ENCODE measurements at regions not wholly inside any gene's neighbourhood (a gene's known extent, or its start where the extent isn't known, plus 50 kb on each side); places are given as distances from the start of the nearest gene placed in this dataset.

DNA sequence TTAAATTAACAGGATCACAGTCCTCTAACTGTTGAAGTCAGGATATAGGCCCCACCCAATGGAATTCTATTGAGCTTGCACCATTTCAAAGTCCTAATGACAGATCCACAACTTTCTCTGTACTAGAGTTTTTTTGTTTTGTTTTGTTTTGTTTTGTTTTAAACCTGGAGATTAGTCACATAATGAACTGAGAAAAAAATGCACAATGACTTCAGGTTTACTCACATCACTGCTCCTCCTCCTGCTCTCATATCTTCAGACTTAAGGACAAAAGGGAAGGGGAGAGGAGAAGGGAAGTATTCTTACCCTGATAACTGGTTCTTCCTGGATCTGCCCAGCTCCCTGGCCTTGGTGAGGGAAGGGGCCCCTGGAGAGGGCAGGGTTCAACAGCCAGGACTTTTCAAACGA is 208.2 kb upstream of the EPHA4 start:
- TF ChIP-seq, protein P1, sequence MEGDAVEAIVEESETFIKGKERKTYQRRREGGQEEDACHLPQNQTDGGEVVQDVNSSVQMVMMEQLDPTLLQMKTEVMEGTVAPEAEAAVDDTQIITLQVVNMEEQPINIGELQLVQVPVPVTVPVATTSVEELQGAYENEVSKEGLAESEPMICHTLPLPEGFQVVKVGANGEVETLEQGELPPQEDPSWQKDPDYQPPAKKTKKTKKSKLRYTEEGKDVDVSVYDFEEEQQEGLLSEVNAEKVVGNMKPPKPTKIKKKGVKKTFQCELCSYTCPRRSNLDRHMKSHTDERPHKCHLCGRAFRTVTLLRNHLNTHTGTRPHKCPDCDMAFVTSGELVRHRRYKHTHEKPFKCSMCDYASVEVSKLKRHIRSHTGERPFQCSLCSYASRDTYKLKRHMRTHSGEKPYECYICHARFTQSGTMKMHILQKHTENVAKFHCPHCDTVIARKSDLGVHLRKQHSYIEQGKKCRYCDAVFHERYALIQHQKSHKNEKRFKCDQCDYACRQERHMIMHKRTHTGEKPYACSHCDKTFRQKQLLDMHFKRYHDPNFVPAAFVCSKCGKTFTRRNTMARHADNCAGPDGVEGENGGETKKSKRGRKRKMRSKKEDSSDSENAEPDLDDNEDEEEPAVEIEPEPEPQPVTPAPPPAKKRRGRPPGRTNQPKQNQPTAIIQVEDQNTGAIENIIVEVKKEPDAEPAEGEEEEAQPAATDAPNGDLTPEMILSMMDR (IDR thresholded peaks at IDR 0.05): no peak
- TF ChIP-seq POLR2A (IDR thresholded peaks at IDR 0.05): no peak
